B cell (primary cell): ENCODE measurements at regions not wholly inside any gene's neighbourhood (a gene's known extent, or its start where the extent isn't known, plus 50 kb on each side); places are given as distances from the start of the nearest gene placed in this dataset.

Experiments used
- EZH2 ChIP-seq: IDR thresholded peaks from 2 replicates; pipeline ENCODE4 v1.6.1; 2012; ENCODE audit warnings: borderline replicate concordance, low read depth, mild to moderate bottlenecking, moderate library complexity, low read length; ENCODE audit not compliant: insufficient read depth, poor library complexity, severe bottlenecking
- TF ChIP-seq, protein P1 (sequence below): fragments of 200-600 bp; IDR thresholded peaks from one replicate; pipeline ENCODE4 v1.8.0; 2022; ENCODE audit warnings: antibody characterized with exemption, mild to moderate bottlenecking

GRCh38 chr1:29417971-29418370 lies 181.6 kb downstream of the PTPRU start:
- TF ChIP-seq, protein P1, sequence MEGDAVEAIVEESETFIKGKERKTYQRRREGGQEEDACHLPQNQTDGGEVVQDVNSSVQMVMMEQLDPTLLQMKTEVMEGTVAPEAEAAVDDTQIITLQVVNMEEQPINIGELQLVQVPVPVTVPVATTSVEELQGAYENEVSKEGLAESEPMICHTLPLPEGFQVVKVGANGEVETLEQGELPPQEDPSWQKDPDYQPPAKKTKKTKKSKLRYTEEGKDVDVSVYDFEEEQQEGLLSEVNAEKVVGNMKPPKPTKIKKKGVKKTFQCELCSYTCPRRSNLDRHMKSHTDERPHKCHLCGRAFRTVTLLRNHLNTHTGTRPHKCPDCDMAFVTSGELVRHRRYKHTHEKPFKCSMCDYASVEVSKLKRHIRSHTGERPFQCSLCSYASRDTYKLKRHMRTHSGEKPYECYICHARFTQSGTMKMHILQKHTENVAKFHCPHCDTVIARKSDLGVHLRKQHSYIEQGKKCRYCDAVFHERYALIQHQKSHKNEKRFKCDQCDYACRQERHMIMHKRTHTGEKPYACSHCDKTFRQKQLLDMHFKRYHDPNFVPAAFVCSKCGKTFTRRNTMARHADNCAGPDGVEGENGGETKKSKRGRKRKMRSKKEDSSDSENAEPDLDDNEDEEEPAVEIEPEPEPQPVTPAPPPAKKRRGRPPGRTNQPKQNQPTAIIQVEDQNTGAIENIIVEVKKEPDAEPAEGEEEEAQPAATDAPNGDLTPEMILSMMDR = no peak
- no peak for TF ChIP-seq EZH2
